Mammary epithelial cell (primary cell): ENCODE measurements at regions not wholly inside any gene's neighbourhood (a gene's known extent, or its start where the extent isn't known, plus 50 kb on each side); places are given as distances from the start of the nearest gene placed in this dataset.

Source experiments
- CTCF ChIP-seq, 2 donors: IDR thresholded peaks in 1 of 2; conservative IDR thresholded peaks in 1 of 2; 2 replicates each; pipeline ENCODE4 v1.5.1; 2011 to 2012; ENCODE audit warnings: inconsistent platforms in 2 of 2, low read length in 2 of 2, mild to moderate bottlenecking in 2 of 2, control low read depth in 1 of 2, low read depth in 1 of 2; ENCODE audit not compliant: insufficient read depth in 1 of 2; ENCODE audit errors: extremely low read depth in 1 of 2
- EZH2 ChIP-seq: IDR thresholded peaks from 2 replicates; pipeline ENCODE4 v1.6.1; 2012; ENCODE audit warnings: low read length, inconsistent platforms, borderline replicate concordance

- TF ChIP-seq CTCF (conservative IDR thresholded peaks at IDR 0.05 in 1 of 2, IDR thresholded peaks at IDR 0.05 in 1 of 2; ENCODE audit: extremely low read depth in 1 of 2, insufficient read depth in 1 of 2, low read depth in 1 of 2, low read length in 2 of 2) (no peak), EZH2 (no peak)
These were observed 341.1 kb downstream of the TGFB2 start for GRCh38 chr1:218686258-218686657.
